DMS 273 (cell line): ENCODE measurements at regions not wholly inside any gene's neighbourhood (a gene's known extent, or its start where the extent isn't known, plus 50 kb on each side); places are given as distances from the start of the nearest gene placed in this dataset.
A peak's percentile ranks its signal among the peaks of the same experiment; 100 is the strongest.

ENCODE experiments used
- DNase-seq: peaks from one replicate; lab custom pipeline; 2025; ENCODE audit not compliant: unreplicated experiment; lab: John Stamatoyannopoulos, UW

DNA sequence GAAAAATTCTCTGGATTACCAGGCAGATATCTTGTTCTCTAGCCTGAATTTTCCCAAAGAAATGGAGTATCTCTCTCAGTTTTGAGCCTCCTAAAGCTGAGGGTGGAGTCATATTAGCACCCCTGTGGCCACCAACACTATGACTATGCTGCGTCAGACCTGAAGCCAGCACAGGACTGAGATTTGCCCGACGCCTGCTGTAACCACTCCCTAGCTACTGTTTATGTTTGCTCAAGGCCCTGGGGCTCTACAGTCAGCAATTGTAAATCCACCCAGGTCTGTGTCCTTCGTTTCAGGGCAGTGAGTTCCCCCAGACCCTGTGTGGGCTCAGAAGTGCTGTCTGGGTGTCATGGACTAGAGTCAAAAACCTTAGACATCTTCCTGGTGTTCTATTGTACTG, 61.4 kb downstream of the ZXDA start:
- DNase-seq: no peak

DNA sequence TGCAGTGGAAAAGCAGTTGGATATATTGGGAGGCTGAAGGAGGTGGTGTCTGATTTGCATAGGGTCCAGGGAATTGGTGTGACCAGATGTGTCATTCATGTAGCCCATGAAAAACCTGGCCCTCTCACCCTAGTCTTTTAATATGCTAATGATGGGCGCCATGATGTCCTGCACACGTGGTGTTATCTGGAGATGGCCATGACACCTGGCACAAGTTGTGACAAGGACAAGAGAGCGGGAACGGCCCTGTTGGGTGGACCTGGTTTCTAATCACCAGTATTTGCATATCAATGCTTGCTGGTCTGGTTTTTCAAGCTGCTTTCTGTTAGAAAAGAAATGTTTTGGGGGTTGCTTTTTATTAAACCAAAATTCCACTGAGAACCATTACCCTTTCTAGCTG, 87.4 kb downstream of the ZXDA start:
- DNase-seq: peak; percentile 3

DNA sequence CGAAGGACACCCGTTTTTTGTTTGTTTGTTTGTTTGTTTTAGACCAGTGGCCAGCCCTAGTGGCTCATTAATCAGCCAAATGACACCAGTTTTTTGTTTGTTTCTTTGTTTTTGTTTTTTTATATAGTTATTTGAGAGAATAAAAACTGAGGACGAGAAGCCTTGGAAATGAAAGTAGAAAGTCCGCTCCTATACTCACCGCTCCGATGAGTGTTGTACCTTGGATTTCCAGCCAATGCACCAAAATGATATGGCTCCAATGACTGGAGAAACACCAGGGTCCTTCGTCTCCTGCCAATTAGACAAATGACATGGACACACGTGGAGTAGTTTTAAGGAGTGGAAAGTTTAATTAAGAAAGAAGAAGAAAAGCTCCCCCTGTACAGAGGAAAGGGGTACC, 87.9 kb downstream of the ZXDA start:
- no peak for DNase-seq

DNA sequence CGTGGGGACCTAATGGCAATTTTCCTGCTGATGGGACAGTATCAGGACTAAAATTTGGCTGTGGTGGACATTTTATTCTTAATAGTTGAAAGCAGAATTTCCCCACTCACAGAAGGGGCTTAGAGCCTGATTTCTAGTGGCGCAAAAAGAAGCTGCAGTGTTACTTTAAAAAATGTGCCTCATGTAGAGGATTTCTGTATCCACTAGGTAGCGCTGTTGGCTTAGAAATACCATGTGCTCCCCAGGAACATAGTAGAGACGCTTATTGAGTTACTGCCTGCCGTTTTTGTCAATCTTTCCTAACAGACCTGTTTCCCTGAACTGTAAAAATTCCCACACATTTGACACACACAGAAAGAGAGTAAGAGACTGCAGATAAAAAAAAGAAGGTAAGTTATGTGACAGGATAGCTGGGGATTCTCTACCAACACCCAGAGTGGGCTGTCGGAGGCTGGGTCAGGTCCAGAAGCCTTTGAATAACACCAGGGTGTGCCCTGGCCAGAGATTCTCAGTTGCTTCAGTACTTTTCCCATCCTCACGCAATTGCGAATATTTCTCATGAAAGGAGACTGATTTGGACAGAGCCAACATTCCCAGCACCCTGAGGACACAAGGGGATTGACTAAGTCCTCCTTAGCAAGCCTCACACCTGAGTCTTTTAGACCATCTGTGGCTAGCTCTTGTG, 88.4 kb downstream of the ZXDA start:
- peak; percentile 84 for DNase-seq

DNA sequence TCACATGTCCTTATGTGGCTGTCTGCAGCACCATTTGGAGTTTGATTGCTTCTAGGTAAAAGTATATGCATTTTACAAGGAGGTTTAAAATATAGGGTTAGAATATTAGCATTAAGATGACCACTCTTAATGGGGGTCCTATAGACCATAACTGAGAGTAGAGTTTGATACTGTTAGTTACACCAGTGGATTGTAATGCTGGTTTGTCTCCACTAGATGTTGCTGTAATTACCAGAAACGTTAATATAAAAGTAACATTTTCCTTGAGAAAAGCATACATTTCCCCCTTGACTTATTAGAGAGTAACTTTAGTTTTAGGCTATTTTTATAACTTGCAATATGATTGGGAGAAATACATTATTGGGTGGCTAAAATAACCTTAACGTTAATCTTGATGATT, 93.0 kb downstream of the ZXDA start:
- peak; percentile 25 for DNase-seq

DNA sequence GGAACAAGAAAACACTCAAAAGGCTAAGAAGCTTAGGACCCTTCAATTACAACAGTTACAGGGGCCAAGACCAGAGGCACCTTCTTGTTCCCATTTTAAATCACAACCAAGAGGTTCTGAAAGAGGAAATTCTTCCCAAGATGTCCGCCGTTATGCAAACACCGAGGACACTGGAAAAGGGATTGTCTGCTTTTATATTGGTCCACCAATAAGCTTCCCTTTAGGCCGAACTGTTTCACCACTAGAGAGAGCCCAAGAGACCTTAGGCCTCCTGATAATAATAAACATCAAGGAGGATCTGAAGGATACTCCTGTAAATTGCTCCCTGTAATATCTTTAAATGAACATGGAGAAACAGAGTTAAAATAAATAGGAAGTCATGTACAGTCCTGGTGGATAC, 92.6 kb upstream of the NLRP2B start:
- peak; percentile 25 for DNase-seq

DNA sequence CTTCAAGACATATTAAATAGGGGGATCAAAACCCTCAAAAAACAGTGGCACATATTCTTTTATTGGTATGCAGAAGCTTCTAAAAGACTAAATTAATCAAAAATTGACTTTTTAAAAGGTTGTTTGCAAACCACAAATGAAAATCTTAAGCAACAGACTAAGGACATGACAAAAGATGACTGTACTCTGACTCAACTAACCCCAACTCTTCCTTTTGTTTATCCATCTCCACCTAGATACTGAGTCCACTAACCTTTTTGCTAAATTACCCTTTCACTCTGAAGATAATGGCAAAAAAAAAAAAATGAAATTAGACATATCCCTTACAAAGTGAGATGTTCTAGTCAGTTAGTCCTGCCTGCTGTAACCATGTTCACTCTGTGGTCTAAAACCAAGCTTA, 91.6 kb upstream of the NLRP2B start:
- DNase-seq: no peak

DNA sequence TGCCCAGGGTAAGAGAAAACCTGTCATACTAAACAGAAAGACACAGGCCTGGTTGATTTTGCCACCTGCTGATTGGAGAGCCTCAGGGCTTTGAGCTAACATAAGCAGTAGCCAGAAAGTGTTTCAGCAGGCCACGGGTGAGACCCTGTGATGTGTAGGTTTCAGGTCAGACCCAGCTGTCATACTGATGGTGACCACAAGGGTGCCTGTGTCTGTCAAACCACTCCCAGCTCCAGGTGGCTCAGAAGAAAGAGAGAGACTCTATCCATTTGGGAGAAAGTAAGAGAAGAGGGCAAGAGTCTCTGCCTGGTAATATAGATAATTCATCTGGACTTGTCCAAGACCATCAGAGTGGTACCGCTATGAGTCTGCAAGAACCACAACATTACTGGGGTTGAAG, 72.8 kb upstream of the NLRP2B start:
- DNase-seq: peak; percentile 15

DNA sequence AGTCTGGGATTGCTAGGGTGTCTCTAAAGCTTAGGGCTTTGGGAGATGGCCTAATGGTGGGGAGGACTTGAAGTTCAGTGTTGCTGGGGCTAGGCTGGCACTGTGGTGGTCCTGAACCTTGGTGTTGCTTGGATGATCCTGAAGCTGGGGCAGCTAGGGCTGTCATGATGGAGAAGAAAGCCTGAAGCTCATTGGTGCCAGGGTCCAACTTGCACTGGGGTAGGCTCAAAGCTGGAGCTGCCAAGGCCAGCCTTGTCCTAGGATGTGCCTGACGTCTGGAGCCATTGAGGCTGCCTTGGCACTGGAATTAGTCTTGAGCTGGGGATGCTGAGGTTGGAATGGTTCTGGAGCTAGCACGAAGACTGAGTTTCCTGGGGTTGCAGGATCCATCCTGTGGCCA, 61.0 kb upstream of the NLRP2B start:
- no peak for DNase-seq

DNA sequence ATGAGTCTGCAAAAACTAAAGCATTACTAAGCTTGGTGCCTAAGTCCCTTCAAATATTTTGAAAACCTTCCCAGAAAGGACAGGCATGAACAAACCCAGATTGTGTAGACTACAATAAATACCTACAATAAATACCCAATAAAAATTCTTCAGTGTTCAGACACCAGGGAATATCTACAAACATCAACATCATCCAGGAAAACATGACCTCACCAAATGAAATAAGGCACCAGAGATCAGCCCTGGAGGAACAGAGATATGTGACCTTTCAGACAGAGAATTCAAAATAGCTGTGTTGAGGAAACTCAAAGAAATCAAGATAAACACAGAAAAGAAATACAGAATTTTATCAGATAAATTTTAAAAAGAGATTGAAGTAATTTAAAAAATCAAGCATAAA, 57.8 kb upstream of the NLRP2B start:
- DNase-seq: no peak
